IPS DF 19.7 (cell line): ENCODE measurements at regions not wholly inside any gene's neighbourhood (a gene's known extent, or its start where the extent isn't known, plus 50 kb on each side); places are given as distances from the start of the nearest gene placed in this dataset.
A peak's percentile ranks its signal among the peaks of the same experiment; 100 is the strongest.

Experiments
- DNase-seq: peaks from one replicate; pipeline ENCODE4 v3.0.0-alpha.2; 2013; ENCODE audit warnings: low read depth, low spot score

DNA sequence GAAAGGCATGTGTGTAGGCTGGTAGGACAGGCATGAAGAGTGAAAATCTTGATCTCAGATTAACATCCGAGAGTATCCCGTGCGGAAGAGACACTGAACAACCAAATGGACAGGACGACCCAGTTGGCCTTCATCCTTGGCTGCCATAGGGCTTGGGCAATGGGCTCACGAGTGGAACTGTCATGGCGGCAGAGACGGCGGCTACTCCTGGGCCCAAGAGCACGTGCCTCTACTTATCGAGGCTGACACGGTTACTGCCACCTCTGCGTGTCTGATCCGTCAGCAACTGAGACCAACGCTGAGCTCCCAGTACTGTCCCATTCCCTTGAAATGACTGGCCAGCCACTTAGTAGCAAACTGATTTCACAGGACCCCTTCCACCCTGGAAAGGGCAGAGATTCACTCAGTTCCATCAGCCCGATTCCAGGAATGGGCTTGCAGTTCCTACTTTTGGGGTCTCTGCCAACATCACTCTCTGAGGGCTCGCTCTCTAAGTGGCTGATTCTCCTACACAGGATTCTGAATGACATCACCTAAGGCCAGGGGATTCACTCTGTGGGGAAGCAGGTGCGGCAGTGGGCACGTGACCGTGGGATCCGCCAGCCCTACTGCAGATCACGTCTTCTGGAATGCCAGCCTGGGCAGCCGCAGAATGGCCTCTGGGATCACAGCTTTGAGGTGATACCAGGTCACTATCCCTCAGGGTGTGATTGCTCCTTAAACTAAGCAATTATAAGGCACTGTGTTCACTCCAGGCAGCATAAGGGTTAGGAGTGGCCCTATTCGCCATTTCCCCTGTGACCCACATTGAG lies 97.8 kb downstream of the RPS6KA4 start:
- DNase-seq: no peak

DNA sequence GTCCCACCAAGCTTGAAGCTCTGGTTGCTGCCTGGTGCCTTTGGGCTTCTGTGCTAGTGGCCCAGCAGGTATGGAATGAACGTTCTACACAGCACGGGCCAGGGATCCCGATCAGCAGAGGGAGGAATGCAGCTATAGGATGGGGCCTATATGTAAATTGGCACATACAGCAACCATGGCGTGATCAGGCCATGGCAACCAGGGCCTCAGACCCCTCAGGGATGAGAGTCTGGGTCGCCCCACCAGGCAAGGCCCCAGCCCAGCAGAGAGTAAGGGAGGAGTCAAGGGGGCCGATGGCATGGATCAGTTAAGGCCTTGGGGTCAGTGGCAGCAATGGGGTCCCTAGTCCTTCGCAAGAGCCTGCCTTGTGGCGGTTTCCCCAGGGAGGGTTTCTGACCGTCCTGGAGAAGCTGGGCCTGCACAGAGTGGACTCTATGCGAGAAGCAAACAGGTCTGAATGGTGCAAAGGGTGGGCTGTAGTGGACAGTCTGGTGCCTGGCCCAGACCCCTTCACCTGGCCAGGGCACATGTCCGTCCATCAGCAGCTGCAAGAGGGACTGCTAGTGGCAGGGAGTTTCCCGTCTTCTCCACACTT lies 98.2 kb upstream of the SLC22A11 start:
- DNase-seq: no peak

DNA sequence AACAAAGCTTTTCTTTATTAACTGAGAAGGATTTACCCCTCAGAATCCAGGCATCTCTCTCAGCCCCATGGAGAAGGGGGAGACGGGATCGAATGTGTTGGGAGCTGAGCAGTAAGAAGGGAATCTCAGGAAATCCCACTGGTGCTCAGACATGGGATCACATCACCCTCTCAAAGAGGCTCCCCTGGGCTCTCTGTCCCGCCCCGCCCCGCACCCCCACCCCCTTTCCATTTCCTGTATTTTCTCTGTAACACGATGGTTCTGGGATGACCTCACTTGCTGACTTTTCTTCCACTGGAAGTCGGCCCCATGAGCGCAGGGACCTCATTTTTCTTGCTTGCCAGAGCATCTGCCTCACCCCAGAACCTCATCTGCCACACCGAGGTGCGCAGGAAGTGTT lies 96.7 kb upstream of the SLC22A11 start:
- no peak for DNase-seq

DNA sequence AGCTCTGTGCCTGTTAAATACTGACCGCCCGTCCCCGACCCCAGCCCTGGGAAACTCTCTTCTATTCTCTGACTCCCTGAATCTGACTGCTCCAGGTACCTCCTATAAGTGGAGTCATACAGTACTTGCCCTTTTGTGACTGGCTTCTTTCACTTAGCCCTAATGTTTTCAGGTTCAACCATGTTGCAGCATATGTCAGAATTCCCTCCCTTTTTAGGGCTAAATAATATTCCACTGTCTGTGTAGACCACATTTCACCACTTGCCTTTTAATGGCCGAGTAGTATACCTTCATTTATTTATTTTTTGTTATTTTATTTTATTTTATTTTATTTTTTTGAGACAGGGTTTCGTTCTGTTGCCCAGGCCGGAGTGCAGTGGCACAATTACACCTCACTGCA lies 96.1 kb upstream of the SLC22A11 start:
- no peak for DNase-seq

DNA sequence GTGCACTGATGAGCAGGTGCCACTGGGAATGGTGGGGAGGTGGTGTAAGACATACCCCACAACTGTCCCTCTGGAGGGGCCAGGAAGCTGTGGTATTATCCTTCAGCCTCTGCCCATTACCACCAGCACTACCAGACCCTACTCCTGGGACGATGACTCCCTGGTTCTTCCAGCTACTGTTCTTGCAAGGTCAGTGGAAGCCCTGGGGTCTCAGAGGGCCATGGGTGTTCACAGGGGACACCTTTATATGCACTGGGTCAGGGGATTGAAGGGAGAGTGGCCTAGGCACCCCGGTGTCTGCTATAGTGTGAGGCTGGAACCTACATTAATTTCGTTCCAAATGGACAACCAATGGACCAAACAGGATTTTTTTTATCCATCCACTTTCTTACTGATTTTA lies 94.7 kb upstream of the SLC22A11 start:
- DNase-seq: no peak

DNA sequence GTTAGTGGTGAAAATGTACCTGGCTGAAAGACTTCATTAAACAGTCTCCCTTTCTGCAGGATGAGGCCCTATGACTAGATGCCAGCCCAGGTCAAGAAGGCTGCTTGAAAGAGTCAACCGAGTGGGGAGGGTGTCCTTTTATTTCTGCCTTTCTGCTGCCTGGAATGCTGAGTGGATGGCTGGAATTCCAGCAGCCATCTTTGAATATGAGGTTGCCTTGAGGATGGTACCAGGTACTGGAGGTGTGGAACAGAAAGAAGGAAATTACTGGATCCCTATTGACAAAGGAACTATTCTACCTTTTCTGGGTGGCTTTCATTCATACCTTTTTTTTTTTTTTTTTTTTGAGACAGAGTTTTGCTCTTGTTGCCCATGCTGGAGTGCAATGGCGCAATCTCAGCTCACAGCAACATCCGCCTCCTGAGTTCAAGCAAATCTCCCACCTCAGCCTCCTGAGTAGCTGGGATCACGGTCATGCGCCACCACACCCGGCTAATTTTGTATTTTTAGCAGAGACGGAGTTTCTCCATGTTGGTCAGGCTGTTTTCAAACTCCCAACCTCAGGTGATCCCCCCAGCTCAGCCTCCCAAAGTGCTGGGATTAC lies 89.5 kb upstream of the SLC22A11 start:
- DNase-seq: no peak

DNA sequence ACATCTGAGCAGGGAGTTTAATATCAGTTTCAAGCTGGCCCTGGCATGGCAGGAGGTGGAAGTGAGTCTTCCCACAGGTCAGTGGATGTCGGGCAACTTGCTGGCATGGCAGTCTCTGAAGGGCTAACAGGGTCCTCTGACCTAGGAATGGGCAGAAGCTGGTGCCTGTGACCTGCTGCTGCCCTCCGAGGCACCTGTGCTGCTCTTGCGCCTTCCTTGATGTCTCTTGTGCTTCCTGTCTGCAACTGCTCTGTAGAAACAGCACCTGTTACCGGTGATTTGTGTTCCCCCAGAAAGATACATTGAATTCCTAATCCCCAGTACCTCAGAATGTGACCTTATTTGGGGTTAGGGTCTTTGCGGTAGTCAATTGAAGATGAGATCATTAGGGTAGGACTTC lies 86.5 kb upstream of the SLC22A11 start:
- no peak for DNase-seq

DNA sequence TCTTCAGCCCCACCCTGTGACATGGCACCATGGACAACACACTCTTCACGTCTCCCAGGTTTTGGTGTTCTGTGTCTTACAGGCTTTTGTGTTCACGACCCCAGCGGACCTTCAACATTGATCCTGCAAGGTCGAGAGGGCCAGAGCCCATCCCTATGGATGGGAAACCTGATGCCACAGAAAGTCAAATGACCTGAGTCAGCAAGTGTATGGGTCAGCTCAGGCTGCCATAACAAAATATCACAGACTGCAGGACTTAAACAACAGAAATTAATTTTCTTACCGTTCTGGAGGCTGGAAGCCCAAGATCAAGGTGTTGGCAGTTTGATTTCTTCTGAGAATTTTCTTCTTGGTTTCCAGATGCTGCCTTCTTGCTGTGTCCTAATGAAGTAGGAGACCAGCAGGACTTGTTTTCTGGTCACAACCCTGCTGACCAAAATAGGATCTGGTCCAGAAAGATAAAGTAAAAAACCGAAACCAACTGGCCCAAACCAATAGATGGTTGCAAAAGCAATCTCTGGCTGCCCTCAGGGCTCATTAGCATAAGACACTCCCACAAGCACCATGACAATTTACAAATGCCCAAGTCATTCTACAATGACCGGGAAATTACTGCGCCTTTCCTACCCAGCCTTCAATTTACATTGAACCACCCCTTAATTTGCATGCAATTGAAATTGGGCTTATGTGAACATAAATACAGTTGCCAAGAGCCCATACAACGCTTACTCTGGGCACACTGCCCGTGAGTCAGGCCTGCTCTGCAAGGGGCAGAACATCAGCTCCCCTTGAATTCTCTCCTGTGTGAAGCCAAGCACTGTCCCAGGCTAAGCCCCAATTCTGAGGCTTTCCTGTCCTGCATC lies 82.9 kb upstream of the SLC22A11 start:
- no peak for DNase-seq

DNA sequence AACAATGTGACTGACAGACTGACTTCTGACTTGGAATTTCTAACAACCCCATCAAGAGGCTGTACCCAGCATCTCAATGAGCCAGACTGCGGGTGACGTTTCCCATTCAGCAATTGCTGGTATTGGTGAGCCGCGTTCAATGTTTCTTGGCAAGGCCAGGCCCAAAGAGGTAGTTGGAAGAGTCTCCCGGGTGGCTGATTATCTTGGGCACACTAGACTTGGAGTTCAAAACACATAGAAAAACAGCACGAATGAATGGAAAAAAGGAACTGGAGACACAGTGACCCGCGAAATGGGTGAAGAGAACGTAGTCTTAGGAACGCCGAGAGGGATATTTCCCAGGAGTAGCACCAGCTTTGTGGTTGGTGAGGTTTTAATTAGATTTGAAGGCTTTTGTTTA lies 81.1 kb upstream of the SLC22A11 start:
- DNase-seq: no peak

DNA sequence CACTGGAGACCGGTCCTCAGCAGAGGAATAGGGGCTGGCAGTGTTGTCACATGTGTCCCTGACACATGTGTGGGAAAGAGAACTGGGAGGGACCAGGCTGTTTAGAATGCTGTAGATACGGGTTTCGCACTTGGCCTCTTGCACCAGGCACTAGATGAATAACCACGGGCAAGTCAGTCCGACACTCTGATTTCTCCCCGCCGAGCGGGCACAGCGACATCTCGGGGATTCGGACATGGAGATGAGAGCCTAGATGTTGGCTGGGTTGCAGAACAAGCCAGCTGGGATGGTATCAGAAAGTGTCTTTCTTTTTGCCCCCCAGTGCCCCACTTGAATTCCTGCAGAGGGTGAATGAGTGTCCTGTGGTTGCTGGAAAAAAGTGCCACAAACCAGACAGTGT lies 80.6 kb upstream of the SLC22A11 start:
- no peak for DNase-seq

DNA sequence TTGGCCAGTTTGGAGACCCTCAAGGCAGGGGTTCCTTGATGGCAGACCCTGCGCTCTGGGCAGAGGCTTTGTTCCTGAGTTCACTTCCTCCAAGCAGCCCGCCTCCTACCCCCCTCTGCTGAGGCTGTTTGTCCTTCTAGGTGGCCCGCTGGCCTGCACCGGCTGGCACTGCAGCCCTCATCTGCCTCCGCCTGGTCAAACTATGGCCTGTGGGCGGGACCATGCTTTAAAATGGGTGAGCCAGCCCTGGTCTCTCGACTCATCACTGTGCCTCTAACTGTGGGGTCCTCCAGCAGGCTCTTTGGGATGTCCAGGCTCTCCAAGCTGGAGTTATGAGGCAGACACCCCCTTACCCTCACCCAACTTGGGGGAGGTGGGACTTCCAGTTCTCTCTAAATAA lies 78.9 kb upstream of the SLC22A11 start:
- DNase-seq: no peak

DNA sequence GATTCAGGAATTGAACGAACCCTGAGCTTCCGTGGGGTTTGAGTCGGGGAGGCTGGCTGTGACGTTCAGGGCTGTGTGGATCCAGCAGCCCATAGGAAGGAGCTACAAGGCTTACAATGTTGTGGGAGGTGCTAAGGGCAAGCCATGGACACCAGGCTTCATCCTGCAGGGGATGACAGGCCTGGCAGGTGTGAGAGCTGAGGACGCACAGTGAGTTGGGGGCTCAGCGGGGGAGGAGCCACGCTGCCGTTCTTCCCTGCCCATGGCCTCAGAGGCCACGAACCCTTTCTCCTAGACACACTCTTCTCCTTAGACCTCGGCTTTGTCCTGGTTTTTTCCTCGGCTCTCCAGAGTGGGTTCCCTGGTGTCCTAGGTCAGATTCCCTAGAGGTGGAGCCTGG lies 78.1 kb upstream of the SLC22A11 start:
- no peak for DNase-seq

DNA sequence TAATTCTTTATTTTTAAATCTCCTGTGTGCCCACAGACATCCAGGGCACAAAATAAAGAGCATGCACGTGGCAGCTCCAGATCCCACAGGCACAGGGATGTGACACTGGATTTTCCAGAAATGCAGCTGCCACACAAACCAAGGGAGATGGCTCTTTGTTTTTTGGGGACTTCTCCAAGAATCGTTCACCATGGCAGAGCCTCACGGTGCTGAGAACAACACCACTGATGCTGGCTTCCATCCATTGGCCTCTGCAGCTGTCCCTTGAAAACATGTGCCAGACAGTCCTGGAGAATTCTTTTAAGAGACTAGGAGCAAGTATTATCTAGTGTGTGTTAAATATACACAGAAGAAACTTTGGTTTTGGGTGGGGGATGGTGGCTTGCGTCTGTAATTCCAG lies 73.2 kb upstream of the SLC22A11 start:
- DNase-seq: no peak

DNA sequence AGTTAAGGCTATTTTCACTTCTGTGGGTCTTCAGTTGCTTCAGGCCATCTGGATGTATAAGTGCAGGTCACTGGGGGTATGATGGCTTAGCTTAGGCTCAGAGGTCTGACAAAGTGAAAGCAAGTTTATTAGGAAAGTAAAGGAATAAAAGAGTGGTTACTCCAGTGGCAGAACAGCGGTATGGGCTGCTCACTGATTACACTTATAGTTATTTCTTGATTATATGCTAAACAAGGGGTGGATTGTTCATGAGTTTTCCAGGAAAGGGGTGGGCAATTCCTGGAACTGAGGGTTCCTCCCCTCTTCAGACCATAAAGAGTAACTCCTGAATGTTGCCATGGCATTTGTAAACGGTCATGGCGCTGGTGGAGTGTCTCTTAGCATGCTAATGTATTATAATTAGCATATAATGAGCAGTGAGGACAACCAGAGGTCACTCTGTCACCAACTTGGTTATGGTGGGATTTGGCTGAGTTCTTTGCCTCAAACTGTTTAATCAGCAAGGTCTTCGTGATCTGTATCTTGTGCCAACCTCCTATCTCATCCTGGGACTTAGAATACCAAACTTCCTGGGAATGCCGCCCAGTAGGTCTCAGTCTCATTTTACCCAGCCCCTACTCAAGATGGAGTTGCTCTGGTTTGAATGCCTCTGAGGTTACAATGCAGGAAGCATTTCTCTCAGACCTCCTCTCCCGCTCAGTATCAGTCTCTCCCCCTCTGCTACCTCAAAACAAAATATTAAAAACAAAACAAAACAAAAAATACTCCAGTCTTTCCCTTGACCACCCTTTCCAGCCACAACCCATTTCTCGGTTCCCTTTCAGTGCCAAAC lies 71.3 kb upstream of the SLC22A11 start:
- no peak for DNase-seq

DNA sequence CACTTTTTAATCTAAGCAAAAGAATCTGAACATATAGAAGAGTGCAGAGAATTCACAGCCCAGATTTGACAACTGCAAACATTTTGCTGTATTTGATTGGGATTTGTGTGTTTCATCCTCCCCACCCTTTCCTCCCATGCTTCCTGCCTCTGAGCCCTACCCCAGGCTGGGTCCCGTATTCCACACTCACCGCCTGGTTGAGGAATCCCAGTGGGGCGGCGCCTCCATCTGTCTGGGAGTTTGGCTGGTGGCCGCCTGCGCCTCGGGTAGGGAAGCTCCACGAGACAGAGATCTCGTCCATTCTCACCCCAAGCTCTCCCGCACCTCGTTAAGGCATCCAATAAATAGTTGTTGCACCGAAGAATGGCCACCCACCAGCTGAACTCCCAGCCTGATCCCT lies 70.7 kb upstream of the SLC22A11 start:
- no peak for DNase-seq

DNA sequence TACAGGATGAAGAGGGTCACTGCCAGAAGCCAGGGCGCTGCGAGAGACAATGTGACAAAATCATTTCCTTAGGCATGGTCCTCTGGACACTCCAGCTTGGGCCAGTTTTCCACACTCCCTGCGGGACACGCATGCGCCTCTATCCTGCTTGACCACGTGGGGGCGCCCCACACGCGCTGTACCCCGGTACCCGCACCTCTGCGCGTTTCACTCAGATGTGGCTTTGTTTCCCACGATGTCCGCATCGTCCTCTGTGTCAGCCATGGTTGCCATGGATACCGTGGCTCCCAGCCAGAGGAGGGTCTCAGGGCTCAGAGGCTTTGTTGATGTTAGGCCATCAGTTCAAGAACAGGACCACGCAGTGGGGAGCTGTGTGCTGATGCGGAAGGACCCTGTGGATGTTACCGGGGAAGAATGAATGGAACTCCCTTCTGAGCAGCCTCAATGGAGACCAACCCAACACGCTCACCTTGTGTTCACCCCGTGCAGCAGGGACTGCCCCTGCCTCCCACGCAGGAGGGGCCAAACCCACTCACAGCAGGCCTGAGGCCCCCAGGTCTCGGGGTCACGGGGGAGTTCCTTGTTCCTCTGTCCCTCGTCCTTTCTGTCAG lies 65.8 kb upstream of the SLC22A11 start:
- DNase-seq: peak; percentile 50

DNA sequence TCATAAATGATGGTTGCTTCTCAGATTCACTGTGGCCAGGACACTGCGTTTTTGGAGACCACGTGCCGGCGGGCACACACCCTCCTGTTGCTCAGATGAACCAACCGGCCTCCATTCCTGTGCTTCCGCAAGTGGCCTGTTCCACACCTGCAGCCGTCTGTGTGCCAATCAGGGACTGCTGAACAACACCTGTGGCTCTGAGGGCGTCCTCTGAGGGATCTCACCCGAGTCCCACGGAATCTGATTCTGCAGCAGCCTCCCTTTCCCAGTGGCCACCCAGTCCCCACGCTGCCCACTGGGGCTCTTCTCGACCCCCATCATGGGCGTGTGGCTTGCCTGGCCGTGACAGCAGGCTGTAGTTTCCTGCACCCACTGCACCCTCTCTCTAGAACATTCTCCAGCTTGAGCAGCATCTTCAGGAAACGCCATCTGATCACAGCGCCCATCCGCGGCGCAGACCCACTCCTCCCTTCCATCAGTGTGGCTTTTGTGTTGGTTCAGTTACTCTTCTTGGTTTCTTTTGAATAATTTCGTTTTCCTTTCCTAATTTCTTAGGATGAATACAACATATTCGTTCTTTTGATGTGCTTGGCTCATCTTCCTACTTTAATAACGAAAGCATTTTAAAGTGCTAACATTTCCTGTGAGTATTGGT lies 65.1 kb upstream of the SLC22A11 start:
- DNase-seq: no peak

DNA sequence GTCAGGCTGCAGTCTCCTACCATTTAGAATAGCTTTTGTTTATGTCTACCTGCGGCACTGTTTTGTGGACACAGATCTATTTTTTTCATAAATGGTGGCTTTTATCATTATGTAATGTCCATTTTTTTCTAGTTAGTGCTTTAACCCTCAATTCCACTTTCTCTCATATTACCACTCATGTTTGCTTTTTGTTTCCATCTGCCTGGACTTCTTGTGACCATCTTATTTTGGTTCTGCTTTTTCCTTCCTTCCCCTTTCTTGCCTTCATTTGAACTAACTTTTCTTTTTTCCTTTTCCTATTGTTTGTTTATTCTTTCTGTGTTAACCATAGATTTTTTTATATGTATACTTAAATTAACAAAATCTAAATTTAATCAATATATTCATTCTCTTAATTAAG lies 63.2 kb upstream of the SLC22A11 start:
- no peak for DNase-seq

DNA sequence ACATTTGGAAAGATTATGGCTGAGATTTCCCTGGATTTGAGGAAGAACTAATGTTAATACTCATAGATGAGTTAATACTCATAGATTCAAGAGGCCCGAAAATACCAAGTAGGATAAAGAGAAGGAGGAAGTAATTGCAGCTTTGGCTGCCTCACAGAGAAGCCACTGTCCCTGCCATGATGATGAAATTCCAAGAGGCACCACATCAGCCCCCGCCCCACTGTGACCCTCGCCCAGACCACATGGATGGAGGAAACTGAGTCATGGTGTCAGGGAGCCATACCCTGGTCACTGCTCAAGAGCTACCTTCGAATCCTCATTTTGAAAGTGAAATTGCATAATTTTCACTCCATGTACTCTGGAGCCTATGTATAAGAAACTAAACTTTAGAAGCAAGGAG lies 57.6 kb upstream of the SLC22A11 start:
- no peak for DNase-seq

DNA sequence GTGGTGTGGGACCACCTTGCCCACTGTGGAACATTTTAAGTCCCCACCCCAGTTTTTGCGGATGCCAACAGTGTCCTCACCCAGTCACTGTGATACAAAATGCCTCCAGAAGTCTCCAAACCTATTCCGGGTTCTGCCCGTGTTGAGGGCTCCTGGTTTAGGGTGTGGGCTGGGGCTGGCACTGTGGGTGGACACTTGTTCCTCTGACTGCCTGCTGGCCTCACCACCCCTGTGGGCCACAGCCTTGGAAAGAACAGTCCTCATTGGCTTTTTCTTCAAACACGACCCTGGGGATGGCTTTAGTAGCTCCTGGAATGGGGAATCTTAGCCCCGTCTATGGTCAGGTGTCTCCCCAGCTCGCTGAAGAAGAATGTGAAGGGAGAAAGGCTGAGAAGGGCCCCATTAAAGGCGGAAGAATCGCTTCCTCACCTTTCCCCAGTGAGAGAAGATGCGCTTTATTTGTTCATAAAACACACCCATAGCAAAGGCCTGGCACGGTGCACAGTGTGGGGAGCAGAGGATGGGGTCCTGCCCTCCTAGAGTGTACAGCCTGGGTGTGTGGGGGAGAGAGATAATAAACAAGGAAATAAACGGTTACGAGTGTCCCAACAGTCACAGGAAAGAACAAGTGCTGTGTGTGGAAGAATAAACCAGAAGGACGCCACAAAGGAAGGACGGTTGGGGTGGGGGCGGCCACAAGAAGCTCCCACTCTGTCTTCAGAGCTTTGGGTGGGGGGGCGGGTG lies 56.3 kb upstream of the SLC22A11 start:
- DNase-seq: no peak
